ENCODE measurements at regions not wholly inside any gene's neighbourhood (a gene's known extent, or its start where the extent isn't known, plus 50 kb on each side); places are given as distances from the start of the nearest gene placed in this dataset.

DNA sequence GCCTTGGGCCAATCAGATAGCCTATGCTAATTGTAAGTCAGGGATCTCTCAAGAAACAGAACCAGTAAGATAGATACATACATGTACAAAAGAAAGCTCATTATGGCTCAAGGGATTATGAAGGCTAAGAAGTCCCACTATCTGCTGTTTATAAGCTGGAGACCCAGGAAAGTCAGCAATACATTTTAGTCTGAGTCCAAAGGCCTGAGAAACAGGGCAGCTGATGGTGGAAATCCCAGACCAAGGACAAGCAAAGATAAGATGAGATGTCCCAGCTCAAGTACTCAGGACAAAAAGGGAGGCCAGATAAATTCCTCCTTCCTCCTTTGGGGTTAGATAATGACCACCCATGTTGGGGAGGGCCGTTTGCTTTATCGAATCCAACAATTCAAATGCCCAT, 269.9 kb downstream of the AJAP1 start:
- TF ChIP-seq, protein P1, sequence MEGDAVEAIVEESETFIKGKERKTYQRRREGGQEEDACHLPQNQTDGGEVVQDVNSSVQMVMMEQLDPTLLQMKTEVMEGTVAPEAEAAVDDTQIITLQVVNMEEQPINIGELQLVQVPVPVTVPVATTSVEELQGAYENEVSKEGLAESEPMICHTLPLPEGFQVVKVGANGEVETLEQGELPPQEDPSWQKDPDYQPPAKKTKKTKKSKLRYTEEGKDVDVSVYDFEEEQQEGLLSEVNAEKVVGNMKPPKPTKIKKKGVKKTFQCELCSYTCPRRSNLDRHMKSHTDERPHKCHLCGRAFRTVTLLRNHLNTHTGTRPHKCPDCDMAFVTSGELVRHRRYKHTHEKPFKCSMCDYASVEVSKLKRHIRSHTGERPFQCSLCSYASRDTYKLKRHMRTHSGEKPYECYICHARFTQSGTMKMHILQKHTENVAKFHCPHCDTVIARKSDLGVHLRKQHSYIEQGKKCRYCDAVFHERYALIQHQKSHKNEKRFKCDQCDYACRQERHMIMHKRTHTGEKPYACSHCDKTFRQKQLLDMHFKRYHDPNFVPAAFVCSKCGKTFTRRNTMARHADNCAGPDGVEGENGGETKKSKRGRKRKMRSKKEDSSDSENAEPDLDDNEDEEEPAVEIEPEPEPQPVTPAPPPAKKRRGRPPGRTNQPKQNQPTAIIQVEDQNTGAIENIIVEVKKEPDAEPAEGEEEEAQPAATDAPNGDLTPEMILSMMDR (IDR thresholded peaks at IDR 0.05 in 4 of 5, conservative IDR thresholded peaks at IDR 0.05 in 1 of 5) = no peak
- no peak for TF ChIP-seq POLR2A (IDR thresholded peaks at IDR 0.05)

Measured in gastrocnemius medialis (tissue), 4 donors.